OCI-LY7 (cell line): ENCODE measurements at regions not wholly inside any gene's neighbourhood (a gene's known extent, or its start where the extent isn't known, plus 50 kb on each side); places are given as distances from the start of the nearest gene placed in this dataset.

Source experiments
- BruUV-seq: library from RNA; stranded (reverse); fragments of 400-500 nt; replicated peaks from 2 replicates; lab custom pipeline; 2021; lab: Mats Ljungman, UMichigan
- CTCF ChIA-PET: fragments of 300-600 bp; sonication (Branson Sonifier 250); formaldehyde crosslinking; loops from one replicate; lab custom pipeline; 2022; ENCODE audit warnings: antibody characterized with exemption; ENCODE audit not compliant: unreplicated experiment; lab: Charles Lee
- POLR2A ChIA-PET: fragments of 300-600 bp; sonication (Branson Sonifier 250); formaldehyde crosslinking; loops from one replicate; lab custom pipeline; 2022; ENCODE audit warnings: antibody characterized with exemption; lab: Charles Lee
- DNase-seq: peaks from one replicate; pipeline ENCODE4 v3.0.0-alpha.2; 2015; ENCODE audit warnings: low spot score
- H2AFZ ChIP-seq: fragments of 200-600 bp; sonication (generic), shearing (Covaris generic); 2 replicates; pipeline ENCODE4 v1.6.1; 2014; ENCODE audit warnings: mild to moderate bottlenecking, antibody characterized with exemption, low read length, moderate library complexity
- H3K27ac ChIP-seq: fragments of 200-600 bp; sonication (generic); 2 replicates; pipeline ENCODE4 v1.5.1; 2014; ENCODE audit warnings: mixed run types, low read depth, mild to moderate bottlenecking, moderate library complexity, low read length, inconsistent platforms; ENCODE audit not compliant: poor library complexity, severe bottlenecking
- H3K36me3 ChIP-seq: fragments of 200-600 bp; sonication (generic); 2 replicates; pipeline ENCODE4 v1.6.1; 2014; ENCODE audit warnings: mild to moderate bottlenecking, antibody characterized with exemption, low read length, moderate library complexity, mixed read lengths; ENCODE audit not compliant: insufficient read depth
- H3K4me1 ChIP-seq: fragments of 200-600 bp; sonication (generic); 2 replicates; pipeline ENCODE4 v1.5.1; 2014; ENCODE audit warnings: mild to moderate bottlenecking, low read length; ENCODE audit not compliant: insufficient read depth, poor library complexity, severe bottlenecking
- H3K4me2 ChIP-seq: fragments of 200-600 bp; sonication (generic); 2 replicates; pipeline ENCODE4 v1.6.1; 2014; ENCODE audit warnings: mild to moderate bottlenecking, low read length
- H3K4me3 ChIP-seq: fragments of 200-600 bp; sonication (generic); 2 replicates; pipeline ENCODE4 v1.5.1; 2014; ENCODE audit warnings: mild to moderate bottlenecking, low read depth, low read length; ENCODE audit not compliant: poor library complexity, severe bottlenecking
- H3K79me2 ChIP-seq: fragments of 200-600 bp; sonication (generic); 2 replicates; pipeline ENCODE4 v1.6.1; 2016; ENCODE audit warnings: low read depth, mild to moderate bottlenecking, low read length, moderate library complexity, mixed read lengths; ENCODE audit not compliant: insufficient read depth
- H3K9me2 ChIP-seq: fragments of 200-600 bp; sonication (generic); 2 replicates; pipeline ENCODE4 v1.6.1; 2016; ENCODE audit warnings: mild to moderate bottlenecking, low read length, mixed read lengths; ENCODE audit not compliant: insufficient read depth
- H3K9me3 ChIP-seq: fragments of 200-600 bp; sonication (generic); 2 replicates; pipeline ENCODE4 v1.6.1; 2014; ENCODE audit warnings: mild to moderate bottlenecking, mixed run types, low read length, mixed read lengths
- H4K20me1 ChIP-seq: fragments of 200-600 bp; sonication (generic); 2 replicates; pipeline ENCODE4 v1.6.1; 2014; ENCODE audit warnings: mild to moderate bottlenecking, antibody characterized with exemption, low read length, moderate library complexity, mixed read lengths; ENCODE audit not compliant: insufficient read depth
- CTCF ChIP-seq: fragments of 200-600 bp; sonication (generic); conservative IDR thresholded peaks from 2 replicates; pipeline ENCODE4 v1.5.1; 2014; ENCODE audit warnings: mild to moderate bottlenecking, antibody characterized with exemption, low read length, moderate library complexity, mixed read lengths
- EZH2phosphoT487 ChIP-seq: fragments of 200-600 bp; sonication (generic); IDR thresholded peaks from 2 replicates; pipeline ENCODE4 v1.6.1; 2018; ENCODE audit warnings: low read depth, borderline replicate concordance, mild to moderate bottlenecking, mixed run types, antibody characterized with exemption, low read length, moderate library complexity, mixed read lengths
- intact Hi-C: fragments of 100-400 bp; cut with micrococcal nuclease; formaldehyde crosslinking; loops from one replicate; pipeline ENCODE4 v1.10.0; 2022; ENCODE audit not compliant: unreplicated experiment

GRCh38 chr6:145559836-145560235 lies 175.5 kb downstream of the EPM2A start:
- H4K20me1 ChIP-seq: no peaks in the 10 kb centered on the region
- no peak overlapping the region for H3K27ac ChIP-seq
- no peak overlapping the region for H2AFZ ChIP-seq
- no peak for TF ChIP-seq CTCF
- no peak for TF ChIP-seq EZH2phosphoT487
- no peaks in the 10 kb centered on the region for H3K36me3 ChIP-seq
- no peak overlapping the region for H3K4me3 ChIP-seq
- no peak overlapping the region for H3K4me2 ChIP-seq
- intact Hi-C loops: no loop called here
- ChIA-PET POLR2A (no interaction called here), CTCF (no interaction called here)
- H3K9me2 ChIP-seq: no peaks in the 10 kb centered on the region
- H3K9me3 ChIP-seq: no peaks in the 10 kb centered on the region
- H3K4me1 ChIP-seq: no peaks in the 10 kb centered on the region
- DNase-seq: no peak
- no TSS peak for BruUV-seq
- H3K79me2 ChIP-seq: no peaks in the 10 kb centered on the region

GRCh38 chr6:145561095-145562072 lies 173.9 kb downstream of the EPM2A start:
- Histone ChIP-seq H3K9me2 (no peaks in the 10 kb centered on the region), H3K4me1 (no peaks in the 10 kb centered on the region), H3K4me2 (no peak overlapping the region), H3K27ac (no peak overlapping the region), H3K9me3 (no peaks in the 10 kb centered on the region), H3K36me3 (no peaks in the 10 kb centered on the region), H4K20me1 (no peaks in the 10 kb centered on the region), H3K79me2 (no peaks in the 10 kb centered on the region), H2AFZ (no peak overlapping the region), H3K4me3 (no peak overlapping the region)
- ChIA-PET CTCF (no interaction called here), POLR2A (no interaction called here)
- DNase-seq: no peak
- intact Hi-C loops: no loop called here
- no TSS peak for BruUV-seq
- TF ChIP-seq CTCF (no peak), EZH2phosphoT487 (no peak)
